ENCODE measurements at regions not wholly inside any gene's neighbourhood (a gene's known extent, or its start where the extent isn't known, plus 50 kb on each side); places are given as distances from the start of the nearest gene placed in this dataset.

GRCh38 chr14:41362139-41362538 is 244.5 kb upstream of the LRFN5 start:
- no peak for ATAC-seq
- H3K36me3 ChIP-seq (ENCODE audit: control insufficient read depth in 1 of 2, insufficient read depth in 2 of 2, low read length in 2 of 2) = no peaks in the 10 kb centered on the region

More at GRCh38 chr14:41362139-41362538, 244.5 kb upstream of the LRFN5 start:
- RAD21 ChIA-PET (ENCODE audit: low non-redundant PET in 1 of 2, low total read pairs in 2 of 2, uncharacterized antibody in 2 of 2, unreplicated experiment in 2 of 2) = interaction anchor here in 1 of 2 experiments (0.6 kb wide), 1 partner anchor 164 kb away, joined by 4 read pairs; no protein-coding TSS in a partner anchor
- Histone ChIP-seq H2AFZ (ENCODE audit: low read depth, low read length, poor library complexity, severe bottlenecking) (no peak overlapping the region), H4K20me1 (ENCODE audit: insufficient read depth) (no peaks in the 10 kb centered on the region), H3K4me1 (ENCODE audit: control insufficient read depth in 1 of 2, insufficient read depth in 2 of 2, low read length in 2 of 2) (no peaks in the 10 kb centered on the region), H3K27me3 (ENCODE audit: insufficient read depth, low read length) (no peaks in the 10 kb centered on the region), H3K79me2 (ENCODE audit: insufficient read depth, low read length) (no peaks in the 10 kb centered on the region), H3K9me2 (ENCODE audit: insufficient read depth) (no peaks in the 10 kb centered on the region), H3K4me2 (ENCODE audit: low read length) (no peak overlapping the region), H3K9ac (ENCODE audit: low read length) (no peak overlapping the region), H3K4me3 (replicated peaks in 1 of 2; ENCODE audit: low read depth in 1 of 2, low read length in 2 of 2) (no peak overlapping the region), H3K9me3 (ENCODE audit: control insufficient read depth in 1 of 2, insufficient read depth in 1 of 2, low read depth in 1 of 2, low read length in 2 of 2) (no peaks in the 10 kb centered on the region), H3K27ac (ENCODE audit: low read depth, low read length) (no peak overlapping the region)
- DNase-seq (ENCODE audit: low read depth, low spot score) = no peak
- POLR2A ChIA-PET = no interaction called here
- TF ChIP-seq ATF3 (IDR thresholded peaks at IDR 0.05) (no peak), FOSL1 (IDR thresholded peaks at IDR 0.05; ENCODE audit: low read depth) (no peak), CBX3 (IDR thresholded peaks at IDR 0.05; ENCODE audit: low read depth) (no peak), TCF7L2 (IDR thresholded peaks at IDR 0.05; ENCODE audit: borderline replicate concordance, extremely low read depth, insufficient read depth, insufficient read length) (no peak), CEBPB (IDR thresholded peaks at IDR 0.05; ENCODE audit: low read depth) (no peak), EGR1 (IDR thresholded peaks at IDR 0.05; ENCODE audit: low read depth) (no peak), JUND (IDR thresholded peaks at IDR 0.05) (no peak), POLR2A (IDR thresholded peaks at IDR 0.05; ENCODE audit: borderline replicate concordance, extremely low read depth, insufficient read depth, insufficient read length) (no peak), EZH2 (IDR thresholded peaks at IDR 0.05) (no peak), CTCF (IDR thresholded peaks at IDR 0.05 in 2 of 3, conservative IDR thresholded peaks at IDR 0.05 in 1 of 3; ENCODE audit: borderline replicate concordance in 1 of 3, insufficient read depth in 1 of 3, low read depth in 2 of 3, low read length in 2 of 3) (no peak), ZBTB33 (IDR thresholded peaks at IDR 0.05; ENCODE audit: extremely low read depth, insufficient replicate concordance, low read length) (no peak), ZNF274 (IDR thresholded peaks at IDR 0.05; ENCODE audit: low read depth, low read length) (no peak), ELF1 (IDR thresholded peaks at IDR 0.05; ENCODE audit: borderline replicate concordance, low read depth) (no peak), EZH2phosphoT487 (IDR thresholded peaks at IDR 0.05; ENCODE audit: borderline replicate concordance) (no peak), SRF (IDR thresholded peaks at IDR 0.05; ENCODE audit: low read depth) (no peak)
- no TSS peak for BruUV-seq (replicated peaks)
- CTCF ChIA-PET = no interaction called here
- intact Hi-C loops (cut with micrococcal nuclease) = no loop called here
